Right ventricle myocardium superior (tissue), 1 donor: ENCODE measurements at regions not wholly inside any gene's neighbourhood (a gene's known extent, or its start where the extent isn't known, plus 50 kb on each side); places are given as distances from the start of the nearest gene placed in this dataset.

Experiments used
- ATAC-seq: fragments of 200-7000 bp; cut with Tn5 transposase; one replicate; pipeline ENCODE4 v1.9.1; 2020; ENCODE audit warnings: mild to moderate bottlenecking; ENCODE audit not compliant: poor library complexity
- DNase-seq: peaks from one replicate; pipeline ENCODE4 v3.0.0-alpha.2; 2020
- intact Hi-C: fragments of 100-400 bp; cut with DNase I; formaldehyde crosslinking; loops from one replicate; pipeline ENCODE4 v1.11.2; 2022
- donor health status: DM: no; HTN: yes; CAD: no; lungs with severe emphysema.

DNA sequence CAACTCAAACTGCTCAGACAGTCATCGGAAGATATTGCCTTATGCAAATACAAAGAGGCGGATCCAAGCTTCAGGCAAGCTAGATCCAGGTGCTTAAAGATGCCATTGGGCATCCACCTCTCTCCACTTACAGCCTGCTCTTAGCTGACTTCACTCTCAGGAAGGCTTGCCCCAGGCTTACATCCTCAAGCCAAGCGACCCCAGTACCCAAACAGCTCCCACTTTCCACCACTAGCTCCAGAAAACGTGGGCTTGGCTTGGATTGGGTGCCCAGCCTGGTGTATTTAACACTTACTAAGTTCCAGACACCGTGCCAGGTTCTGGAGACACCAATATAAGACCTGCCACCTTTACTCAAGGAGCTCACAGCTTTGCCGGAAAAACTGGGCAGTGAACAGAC is 142.1 kb upstream of the VSTM2B start:
- intact Hi-C loops, result no loop called here
- DNase-seq, result no peak
- ATAC-seq, result no peak

DNA sequence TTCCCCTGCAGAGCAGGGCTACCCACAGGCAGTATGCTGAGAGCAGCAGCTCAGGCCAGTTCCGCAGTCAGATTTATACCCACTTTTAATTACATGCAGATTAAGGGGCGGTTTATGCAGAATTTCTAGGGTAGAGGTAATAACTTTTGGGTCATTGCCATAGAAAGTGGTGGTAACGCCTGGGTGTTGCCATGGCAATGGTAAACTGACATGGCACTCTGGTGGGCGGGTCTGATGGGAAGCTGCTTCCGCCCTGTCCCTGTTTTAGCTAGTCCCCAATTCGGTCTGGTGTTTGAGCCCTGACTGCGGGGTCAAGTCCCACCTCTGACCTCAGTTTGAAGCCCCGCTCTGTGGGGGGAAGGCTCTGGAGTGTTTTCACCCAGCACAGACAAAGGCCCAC is 141.1 kb upstream of the VSTM2B start:
- ATAC-seq (no peak), DNase-seq (no peak)
- intact Hi-C loops, result no loop called here

DNA sequence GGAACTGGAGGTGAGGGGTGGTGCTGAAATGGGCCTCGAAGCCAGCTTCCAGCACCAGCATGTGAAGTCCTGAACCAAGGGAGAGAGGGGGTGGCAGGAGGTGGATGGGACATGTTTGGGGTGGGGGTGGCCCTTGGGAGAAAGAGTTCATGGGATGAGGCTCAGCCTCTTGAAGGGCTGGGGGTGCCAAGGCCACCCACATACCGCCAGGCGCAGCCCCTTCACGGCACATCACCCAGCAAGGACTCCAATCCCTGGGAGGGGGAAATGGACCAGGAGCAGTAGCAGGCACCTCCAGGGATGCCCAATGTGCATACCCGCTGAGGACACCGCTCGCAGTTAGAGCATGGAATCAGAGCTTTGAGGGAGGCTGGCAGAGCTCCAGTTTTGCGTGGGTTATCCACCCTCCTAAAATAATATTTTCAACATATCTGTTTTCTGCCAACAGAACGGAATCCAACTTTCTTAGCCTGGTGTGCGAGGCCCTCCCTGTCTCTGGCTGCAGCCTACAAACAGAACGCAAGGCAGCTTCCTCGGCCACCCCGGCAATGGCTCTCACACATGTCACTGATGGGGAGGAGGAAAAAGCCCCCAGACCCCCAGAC is 140.5 kb upstream of the VSTM2B start:
- DNase-seq, result no peak
- ATAC-seq, result no peak

GRCh38 chr19:29386970-29387369 is 138.8 kb upstream of the VSTM2B start:
- intact Hi-C loops, result no loop called here
- DNase-seq (no peak), ATAC-seq (no peak)

More for the DNA sequence above, 140.5 kb upstream of the VSTM2B start:
- intact Hi-C loops, result no loop called here

DNA sequence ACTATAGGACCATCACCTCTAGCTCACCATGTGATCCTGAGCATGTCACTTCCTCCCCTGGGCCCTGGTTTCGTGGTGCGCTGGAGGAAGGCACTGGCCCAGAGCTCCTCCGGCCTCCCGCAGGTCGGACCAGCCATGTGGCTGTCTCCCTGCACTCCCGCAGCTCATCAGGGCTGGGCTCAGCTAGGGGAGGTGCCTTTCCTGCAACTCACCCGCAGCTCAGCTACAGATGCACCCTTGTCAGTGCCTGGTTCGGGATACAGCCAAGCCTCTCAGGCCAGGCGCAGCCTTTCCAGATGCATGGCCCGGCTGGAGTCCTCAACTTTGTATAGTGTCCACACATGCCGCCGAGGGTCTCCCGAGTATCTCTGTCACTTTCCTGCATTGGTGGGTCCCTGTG is 138.2 kb upstream of the VSTM2B start:
- intact Hi-C loops, result no loop called here
- DNase-seq (no peak), ATAC-seq (no peak)

DNA sequence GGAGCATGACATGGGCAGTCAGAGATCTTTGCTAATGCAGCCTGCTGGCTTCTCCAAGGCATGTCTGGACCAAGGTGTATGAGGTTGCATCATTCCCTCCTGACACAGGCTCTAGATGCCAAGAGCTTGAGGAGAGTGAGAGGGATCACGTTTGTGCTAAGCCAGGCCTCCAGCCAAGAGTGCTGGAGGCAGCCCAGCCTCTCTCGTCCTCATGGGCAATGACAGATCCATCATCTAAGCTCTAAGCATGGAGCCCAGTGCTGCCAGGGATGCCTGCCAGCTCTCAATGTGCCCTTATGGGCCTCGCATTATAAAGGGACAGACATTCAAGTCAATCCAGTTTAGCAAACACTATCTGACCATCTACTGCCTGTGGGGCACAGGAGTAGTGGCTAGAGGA is 136.3 kb upstream of the VSTM2B start:
- intact Hi-C loops, result no loop called here
- DNase-seq, result no peak
- ATAC-seq, result peak; percentile 64

DNA sequence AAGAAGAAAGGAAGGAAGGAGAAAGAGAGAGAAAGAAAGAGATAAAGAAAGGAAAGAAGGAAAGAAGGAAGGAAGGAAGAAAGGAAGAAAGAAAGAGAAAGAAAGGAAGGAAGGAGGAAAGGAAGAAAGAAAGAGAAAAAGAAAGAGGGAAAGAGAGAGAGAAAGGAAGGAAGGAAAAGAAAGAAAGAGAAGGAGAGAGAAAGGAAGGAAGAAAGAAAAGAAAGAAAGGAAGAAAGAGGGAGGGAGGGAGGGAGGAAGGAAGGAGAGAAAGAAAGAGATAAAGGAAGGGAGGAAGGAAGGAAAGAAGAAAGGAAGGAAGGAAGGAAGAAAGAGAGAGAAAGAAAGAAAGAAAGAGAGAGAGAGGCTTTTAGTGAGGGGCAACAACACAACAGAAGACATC is 135.1 kb upstream of the VSTM2B start:
- ATAC-seq (no peak), DNase-seq (no peak)
- intact Hi-C loops, result no loop called here

GRCh38 chr19:29393915-29394460 is 131.8 kb upstream of the VSTM2B start:
- DNase-seq (peak; percentile 1), ATAC-seq (no peak)
- intact Hi-C loops, result no loop called here

DNA sequence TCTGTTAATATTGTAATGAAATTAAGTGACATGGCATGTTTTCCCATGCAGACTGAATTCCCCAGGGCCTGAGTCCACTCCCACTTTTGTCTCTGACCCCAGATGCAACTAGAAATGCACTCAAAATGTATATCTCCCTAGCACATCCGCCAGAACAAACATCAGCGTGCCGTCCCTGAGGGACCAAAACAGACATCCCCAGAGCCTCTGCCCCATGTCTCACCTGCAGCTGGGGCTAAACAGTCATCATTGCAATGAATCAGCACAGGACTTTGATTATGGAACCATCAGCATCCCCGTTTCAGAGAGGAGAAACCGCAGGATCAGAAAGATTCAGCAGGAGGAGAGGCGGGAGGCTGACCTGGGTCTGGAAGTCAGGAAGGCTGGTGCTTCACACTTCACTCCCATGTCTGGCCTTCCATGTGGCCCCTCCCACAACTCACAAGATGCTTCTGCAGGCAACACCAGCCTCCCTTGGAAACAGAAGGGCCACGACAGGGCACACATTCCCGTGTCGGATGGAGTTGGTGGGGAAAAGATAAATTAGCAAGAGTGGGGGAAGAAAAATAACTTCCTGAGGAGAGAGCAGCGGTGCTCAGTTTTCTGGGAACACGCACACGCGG is 130.6 kb upstream of the VSTM2B start:
- DNase-seq (no peak), ATAC-seq (no peak)
- intact Hi-C loops, result no loop called here

GRCh38 chr19:29395734-29396414 is 129.9 kb upstream of the VSTM2B start:
- no peak for DNase-seq
- no peak for ATAC-seq

GRCh38 chr19:29396925-29397324 is 128.9 kb upstream of the VSTM2B start:
- ATAC-seq (no peak), DNase-seq (no peak)
- intact Hi-C loops, result no loop called here

More at GRCh38 chr19:29395734-29396414, 129.9 kb upstream of the VSTM2B start:
- intact Hi-C loops, result no loop called here

DNA sequence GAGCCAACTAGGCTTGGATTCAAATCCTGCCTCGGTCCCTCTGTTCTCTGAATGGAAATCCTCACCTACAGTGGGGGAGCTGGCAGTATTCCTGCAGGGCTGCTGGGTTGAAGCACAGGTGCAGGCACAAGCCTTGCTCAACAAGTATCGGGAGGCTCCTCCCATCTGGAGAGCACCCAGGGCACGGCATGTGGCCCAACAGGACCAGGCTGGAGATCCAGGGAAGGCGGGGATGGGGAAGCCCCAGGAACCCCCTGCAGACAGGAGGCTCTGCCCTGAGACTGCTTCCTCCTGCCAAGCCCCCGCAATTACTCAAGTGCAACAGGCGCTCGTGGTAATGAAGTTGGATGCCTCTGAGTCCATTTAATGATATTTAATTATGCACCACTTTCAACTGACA is 128.0 kb upstream of the VSTM2B start:
- ATAC-seq, result no peak
- intact Hi-C loops, result no loop called here
- no peak for DNase-seq

DNA sequence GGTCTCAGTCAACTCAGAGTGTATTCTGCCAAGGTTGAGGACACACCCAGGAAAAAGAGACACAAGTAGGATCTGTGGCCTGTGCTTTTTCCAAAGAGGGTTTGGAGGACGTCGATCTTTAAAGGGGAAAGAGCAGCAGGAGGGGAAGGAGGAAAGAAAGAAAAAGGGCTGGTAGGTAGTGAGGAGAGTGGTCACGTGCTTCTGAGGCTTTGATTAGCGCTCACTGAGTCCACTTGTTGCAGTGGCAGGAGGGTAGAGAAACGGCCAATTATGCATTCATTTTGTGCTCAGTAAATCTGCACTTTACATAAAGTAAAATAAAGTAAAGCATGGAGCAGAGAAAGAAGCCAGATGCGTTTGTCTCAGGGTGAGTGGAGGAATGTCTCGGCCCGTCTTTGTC is 126.0 kb upstream of the VSTM2B start:
- intact Hi-C loops, result no loop called here
- DNase-seq, result no peak

DNA sequence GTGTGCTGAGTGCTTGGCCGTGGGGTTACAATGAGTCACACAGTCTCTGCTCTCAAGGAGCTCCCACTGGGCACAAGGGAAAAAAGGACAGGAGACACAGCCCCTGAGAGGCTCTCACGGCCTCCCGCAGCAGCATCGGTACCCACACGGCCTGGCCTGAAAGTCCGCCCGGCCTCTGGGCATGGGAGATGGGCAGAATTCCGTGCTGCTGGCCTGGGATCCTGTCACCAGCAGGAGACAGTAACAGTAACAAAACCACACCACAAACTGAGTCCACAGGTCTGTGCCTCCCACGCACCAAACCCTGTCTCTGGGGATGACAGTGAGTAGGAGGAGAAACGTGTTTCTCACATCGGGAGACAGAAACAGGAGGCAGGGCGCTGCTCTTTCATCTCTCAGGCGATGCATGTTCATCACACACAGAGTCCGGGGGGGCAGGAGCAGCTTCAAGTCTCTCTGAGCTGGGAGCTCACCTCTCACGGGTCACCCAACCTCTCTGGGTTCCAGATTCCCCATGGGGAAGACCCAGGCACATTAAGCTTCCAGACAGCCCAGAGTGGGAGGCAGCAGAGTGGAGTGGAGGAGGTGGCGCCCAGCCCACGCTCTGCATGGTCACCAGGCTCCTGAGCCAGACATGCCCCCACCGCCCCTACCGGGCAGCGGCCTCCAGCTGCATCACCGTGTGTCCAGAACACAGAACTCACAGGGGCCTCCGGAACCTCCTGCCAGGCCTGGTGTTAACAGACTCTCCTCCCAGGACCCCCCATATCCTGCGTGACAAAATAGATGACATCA is 124.7 kb upstream of the VSTM2B start:
- ATAC-seq, result no peak
- DNase-seq, result no peak
- intact Hi-C loops, result no loop called here

More for the DNA sequence above, 126.0 kb upstream of the VSTM2B start:
- no peak for ATAC-seq

- intact Hi-C loops, result no loop called here
- no peak for ATAC-seq
- DNase-seq, result no peak
Measured at GRCh38 chr19:29401712-29402421, 123.9 kb upstream of the VSTM2B start.

- intact Hi-C loops, result no loop called here
Measured at GRCh38 chr19:29402563-29402962, 123.2 kb upstream of the VSTM2B start.

GRCh38 chr19:29404015-29404414 is 121.8 kb upstream of the VSTM2B start:
- no peak for ATAC-seq
- intact Hi-C loops, result no loop called here
- DNase-seq, result no peak

More at GRCh38 chr19:29402563-29402962, 123.2 kb upstream of the VSTM2B start:
- DNase-seq (no peak), ATAC-seq (no peak)

- no peak for DNase-seq
- intact Hi-C loops, result no loop called here
- ATAC-seq, result peak; percentile 51
Measured at GRCh38 chr19:29404951-29405727, 120.7 kb upstream of the VSTM2B start.
